ENCODE measurements at regions not wholly inside any gene's neighbourhood (a gene's known extent, or its start where the extent isn't known, plus 50 kb on each side); places are given as distances from the start of the nearest gene placed in this dataset.

- no peak for TF ChIP-seq CTCF (IDR thresholded peaks at IDR 0.05)
- TF ChIP-seq POLR2A (IDR thresholded peaks at IDR 0.05), result no peak
These were observed 53.8 kb upstream of the FOXP4 start for GRCh38 chr6:41492261-41492891.
